Large intestine (tissue), 3 donors: ENCODE measurements at regions not wholly inside any gene's neighbourhood (a gene's known extent, or its start where the extent isn't known, plus 50 kb on each side); places are given as distances from the start of the nearest gene placed in this dataset.
"Not testable (repeated sequence)": the region's sequence is repeated elsewhere in the genome, so short reads cannot be mapped to it uniquely, and the experiment has no call there.

Experiments used
- DNase-seq, 2 donors: peaks; one replicate each; pipeline versions ENCODE4 v3.0.0 to v3.0.0-alpha.2; 2013
- H3K27ac ChIP-seq: one replicate; pipeline ENCODE4 v1.5.1; 2013; ENCODE audit warnings: low read length
- H3K27me3 ChIP-seq: 2 replicates; pipeline ENCODE4 v1.6.1; 2013; ENCODE audit warnings: low read length; ENCODE audit not compliant: control insufficient read depth, insufficient read depth
- H3K36me3 ChIP-seq: 2 replicates; pipeline ENCODE4 v1.6.1; 2013; ENCODE audit warnings: low read length; ENCODE audit not compliant: control insufficient read depth, insufficient read depth
- H3K4me1 ChIP-seq: one replicate; pipeline ENCODE4 v1.6.1; 2013; ENCODE audit warnings: low read length; ENCODE audit not compliant: control insufficient read depth, insufficient read depth
- H3K4me3 ChIP-seq: one replicate; pipeline ENCODE4 v1.5.1; 2013; ENCODE audit warnings: low read length
- H3K9me3 ChIP-seq: one replicate; pipeline ENCODE4 v1.6.1; 2013; ENCODE audit warnings: mild to moderate bottlenecking, low read depth, low read length, moderate library complexity; ENCODE audit not compliant: control insufficient read depth
- WGBS: methylation state at CpG from one replicate; pipeline ENCODE4 v1.1.5; 2013; ENCODE audit warnings: low lambda C conversion rate; ENCODE audit not compliant: insufficient coverage; 5-methylcytosine and 5-hydroxymethylcytosine counted together

- no peak for DNase-seq
- peaks cover 10% of the 10 kb centered on the region for H3K27me3 ChIP-seq
- WGBS = 72% methylated on average over 5 of the region's 23 CpGs
Measured at GRCh38 chr10:71005337-71006305, 117.3 kb upstream of the PCBD1 start.

GRCh38 chr10:71006506-71006905 is 118.1 kb upstream of the PCBD1 start:
- no peaks in the 10 kb centered on the region for H3K4me1 ChIP-seq
- H3K9me3 ChIP-seq = no peaks in the 10 kb centered on the region
- no peak overlapping the region for H3K4me3 ChIP-seq
- H3K27ac ChIP-seq = no peak overlapping the region
- peaks cover 6% of the 10 kb centered on the region for H3K27me3 ChIP-seq
- H3K36me3 ChIP-seq = no peaks in the 10 kb centered on the region
- no CpG with 5 or more reads among the region's 4 CpGs for WGBS
- no peak for DNase-seq

More at GRCh38 chr10:71005337-71006305, 117.3 kb upstream of the PCBD1 start:
- no peak overlapping the region for H3K27ac ChIP-seq
- no peak overlapping the region for H3K4me3 ChIP-seq
- H3K4me1 ChIP-seq = no peaks in the 10 kb centered on the region
- no peaks in the 10 kb centered on the region for H3K36me3 ChIP-seq
- no peaks in the 10 kb centered on the region for H3K9me3 ChIP-seq

- Histone ChIP-seq H3K9me3 (no peaks in the 10 kb centered on the region), H3K4me3 (no peak overlapping the region), H3K27me3 (peaks cover 5% of the 10 kb centered on the region), H3K4me1 (no peaks in the 10 kb centered on the region), H3K27ac (no peak overlapping the region), H3K36me3 (no peaks in the 10 kb centered on the region)
- DNase-seq = no peak
- WGBS = no CpG with 5 or more reads among the region's 4 CpGs
Measured at GRCh38 chr10:71007516-71007915, 119.2 kb upstream of the PCBD1 start.

- H3K4me1 ChIP-seq = no peaks in the 10 kb centered on the region
- H3K27me3 ChIP-seq = peaks cover 5% of the 10 kb centered on the region
- H3K4me3 ChIP-seq = no peak overlapping the region
- no peaks in the 10 kb centered on the region for H3K36me3 ChIP-seq
- no peak for DNase-seq
- no peak overlapping the region for H3K27ac ChIP-seq
- WGBS = 92% methylated on average over 2 of the region's 11 CpGs
- no peaks in the 10 kb centered on the region for H3K9me3 ChIP-seq
Measured at GRCh38 chr10:71008150-71008549, 119.8 kb upstream of the PCBD1 start.

- Histone ChIP-seq H3K9me3 (no peaks in the 10 kb centered on the region), H3K4me1 (no peaks in the 10 kb centered on the region), H3K36me3 (no peaks in the 10 kb centered on the region), H3K4me3 (no peak overlapping the region), H3K27ac (no peak overlapping the region), H3K27me3 (peaks cover 5% of the 10 kb centered on the region)
- no CpG with 5 or more reads among the region's 16 CpGs for WGBS
- DNase-seq = peak in 1 of 2 donors; percentile 5
Measured at GRCh38 chr10:71009126-71009525, 120.8 kb upstream of the PCBD1 start.

- no peak for DNase-seq
- H3K27me3 ChIP-seq = no peaks in the 10 kb centered on the region
- no peaks in the 10 kb centered on the region for H3K9me3 ChIP-seq
- no peak overlapping the region for H3K27ac ChIP-seq
- H3K4me1 ChIP-seq = no peaks in the 10 kb centered on the region
- no peaks in the 10 kb centered on the region for H3K36me3 ChIP-seq
- H3K4me3 ChIP-seq = no peak overlapping the region
- WGBS = no CpG with 5 or more reads among the region's 4 CpGs
Measured at GRCh38 chr10:71010730-71011129, 122.4 kb upstream of the PCBD1 start.

GRCh38 chr10:71011141-71011540 is 122.8 kb upstream of the PCBD1 start:
- Histone ChIP-seq H3K27ac (no peak overlapping the region), H3K36me3 (no peaks in the 10 kb centered on the region), H3K4me1 (no peaks in the 10 kb centered on the region), H3K27me3 (no peaks in the 10 kb centered on the region), H3K4me3 (no peak overlapping the region), H3K9me3 (no peaks in the 10 kb centered on the region)
- no peak for DNase-seq
- no CpG with 5 or more reads among the region's 3 CpGs for WGBS

- H3K27me3 ChIP-seq = no peaks in the 10 kb centered on the region
- no peaks in the 10 kb centered on the region for H3K9me3 ChIP-seq
- DNase-seq = no peak
- WGBS = no CpG with 5 or more reads among the region's 8 CpGs
- H3K4me3 ChIP-seq = no peak overlapping the region
- no peaks in the 10 kb centered on the region for H3K4me1 ChIP-seq
- no peak overlapping the region for H3K27ac ChIP-seq
- no peaks in the 10 kb centered on the region for H3K36me3 ChIP-seq
Measured at GRCh38 chr10:71014021-71014805, 125.8 kb upstream of the PCBD1 start.

GRCh38 chr10:71015674-71016073 is 127.3 kb upstream of the PCBD1 start:
- H3K27ac ChIP-seq = no peak overlapping the region
- H3K4me3 ChIP-seq = no peak overlapping the region
- H3K36me3 ChIP-seq = no peaks in the 10 kb centered on the region
- no peaks in the 10 kb centered on the region for H3K9me3 ChIP-seq
- H3K27me3 ChIP-seq = no peaks in the 10 kb centered on the region
- WGBS = no CpG with 5 or more reads among the region's 7 CpGs
- no peak for DNase-seq
- H3K4me1 ChIP-seq = no peaks in the 10 kb centered on the region

GRCh38 chr10:71020061-71020460 is 131.7 kb upstream of the PCBD1 start:
- H3K9me3 ChIP-seq, H3K27me3 ChIP-seq, DNase-seq, H3K27ac ChIP-seq, H3K4me3 ChIP-seq, H3K36me3 ChIP-seq, H3K4me1 ChIP-seq: not testable (repeated sequence)
- WGBS = no CpG with 5 or more reads among the region's 1 CpG
